Fibroblast of lung (primary cell): ENCODE measurements at regions not wholly inside any gene's neighbourhood (a gene's known extent, or its start where the extent isn't known, plus 50 kb on each side); places are given as distances from the start of the nearest gene placed in this dataset.
A peak's percentile ranks its signal among the peaks of the same experiment; 100 is the strongest.

Source experiments
- DNase-seq, 2 donors: peaks; one replicate each; pipeline versions ENCODE4 v3.0.0 to v3.0.0-alpha.2; 2010; ENCODE audit warnings: low read depth in 2 of 2
- H2AFZ ChIP-seq: 2 replicates; pipeline ENCODE4 v1.5.1; 2012; ENCODE audit warnings: low read length, control low read depth, inconsistent platforms
- H3K27ac ChIP-seq: 2 replicates; pipeline ENCODE4 v1.5.1; 2011; ENCODE audit warnings: low read length, control low read depth; ENCODE audit not compliant: insufficient read depth
- H3K27me3 ChIP-seq: 2 replicates; pipeline ENCODE4 v1.5.1; 2011; ENCODE audit warnings: mild to moderate bottlenecking, low read length; ENCODE audit not compliant: control insufficient read depth, insufficient read depth
- H3K36me3 ChIP-seq: 2 replicates; pipeline ENCODE4 v1.5.1; 2011; ENCODE audit warnings: low read length; ENCODE audit not compliant: control insufficient read depth, insufficient read depth
- H3K4me1 ChIP-seq: 2 replicates; pipeline ENCODE4 v1.5.1; 2011; ENCODE audit warnings: low read length; ENCODE audit not compliant: control insufficient read depth, insufficient read depth; ENCODE audit errors: extremely low read depth
- H3K4me2 ChIP-seq: 2 replicates; pipeline ENCODE4 v1.5.1; 2011; ENCODE audit warnings: low read length, control low read depth; ENCODE audit not compliant: insufficient read depth; ENCODE audit errors: extremely low read depth
- H3K4me3 ChIP-seq, 4 experiments: fragments of 200-600 bp in 1 of 4; sonication (generic) in 1 of 4; replicated peaks in 1 of 4; 2 replicates each; pipeline ENCODE4 v1.5.1; 2011 to 2016; ENCODE audit warnings: low read length in 4 of 4, low read depth in 3 of 4, mild to moderate bottlenecking in 3 of 4, control low read depth in 2 of 4, inconsistent platforms in 1 of 4, mixed read lengths in 1 of 4; ENCODE audit not compliant: insufficient read depth in 1 of 4; ENCODE audit errors: control extremely low read depth in 1 of 4
- H3K79me2 ChIP-seq: 2 replicates; pipeline ENCODE4 v1.5.1; 2012; ENCODE audit warnings: mild to moderate bottlenecking, low read length, inconsistent platforms; ENCODE audit not compliant: control insufficient read depth, insufficient read depth
- H3K9ac ChIP-seq: 2 replicates; pipeline ENCODE4 v1.5.1; 2011; ENCODE audit warnings: mild to moderate bottlenecking, low read length, control low read depth; ENCODE audit not compliant: insufficient read depth
- H3K9me3 ChIP-seq: 2 replicates; pipeline ENCODE4 v1.5.1; 2012; ENCODE audit warnings: low read depth, low read length; ENCODE audit not compliant: control insufficient read depth, insufficient read depth
- H4K20me1 ChIP-seq: 2 replicates; pipeline ENCODE4 v1.5.1; 2011; ENCODE audit warnings: low read length; ENCODE audit not compliant: control insufficient read depth, insufficient read depth; ENCODE audit errors: extremely low read depth
- EZH2 ChIP-seq: IDR thresholded peaks from 2 replicates; pipeline ENCODE4 v1.5.1; 2012; ENCODE audit warnings: low read length, control low read depth, mild to moderate bottlenecking; ENCODE audit errors: missing control alignments
- TF ChIP-seq, protein P1 (sequence below), 2 donors: IDR thresholded peaks in 1 of 2; conservative IDR thresholded peaks in 1 of 2; 1 replicate in 1 of 2; 2 replicates in 1 of 2; pipeline ENCODE4 v1.5.1; 2011 to 2012; ENCODE audit warnings: low read length in 2 of 2, control low read depth in 1 of 2, inconsistent platforms in 1 of 2, low read depth in 1 of 2, mild to moderate bottlenecking in 1 of 2

DNA sequence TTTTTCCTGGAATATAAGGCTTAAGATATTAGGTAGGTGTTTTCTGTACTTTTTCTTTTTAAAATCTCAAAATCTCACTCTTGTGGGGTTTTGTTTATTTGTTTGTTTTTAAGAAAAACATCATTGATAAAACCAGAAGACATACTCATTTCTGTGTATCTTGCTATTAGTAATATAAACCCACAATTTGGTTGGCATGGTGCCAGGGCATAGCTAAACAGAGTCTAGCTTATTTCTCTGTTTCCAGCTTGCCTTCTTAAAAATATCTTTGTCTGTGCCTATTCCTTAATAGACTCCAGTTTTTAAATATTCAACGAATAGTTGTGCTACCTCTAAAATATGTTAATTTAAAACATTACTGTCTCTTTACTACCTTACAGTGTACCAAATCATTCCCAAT, 1121.9 kb upstream of the PCDH20 start:
- H4K20me1 ChIP-seq: no peaks in the 10 kb centered on the region
- no peak overlapping the region for H3K4me2 ChIP-seq
- DNase-seq: peak in 1 of 2 donors; percentile 4
- no peaks in the 10 kb centered on the region for H3K4me1 ChIP-seq
- H3K79me2 ChIP-seq: no peaks in the 10 kb centered on the region
- no peaks in the 10 kb centered on the region for H3K27me3 ChIP-seq
- H3K36me3 ChIP-seq: no peaks in the 10 kb centered on the region
- no peak overlapping the region for H3K9ac ChIP-seq
- TF ChIP-seq, protein P1, sequence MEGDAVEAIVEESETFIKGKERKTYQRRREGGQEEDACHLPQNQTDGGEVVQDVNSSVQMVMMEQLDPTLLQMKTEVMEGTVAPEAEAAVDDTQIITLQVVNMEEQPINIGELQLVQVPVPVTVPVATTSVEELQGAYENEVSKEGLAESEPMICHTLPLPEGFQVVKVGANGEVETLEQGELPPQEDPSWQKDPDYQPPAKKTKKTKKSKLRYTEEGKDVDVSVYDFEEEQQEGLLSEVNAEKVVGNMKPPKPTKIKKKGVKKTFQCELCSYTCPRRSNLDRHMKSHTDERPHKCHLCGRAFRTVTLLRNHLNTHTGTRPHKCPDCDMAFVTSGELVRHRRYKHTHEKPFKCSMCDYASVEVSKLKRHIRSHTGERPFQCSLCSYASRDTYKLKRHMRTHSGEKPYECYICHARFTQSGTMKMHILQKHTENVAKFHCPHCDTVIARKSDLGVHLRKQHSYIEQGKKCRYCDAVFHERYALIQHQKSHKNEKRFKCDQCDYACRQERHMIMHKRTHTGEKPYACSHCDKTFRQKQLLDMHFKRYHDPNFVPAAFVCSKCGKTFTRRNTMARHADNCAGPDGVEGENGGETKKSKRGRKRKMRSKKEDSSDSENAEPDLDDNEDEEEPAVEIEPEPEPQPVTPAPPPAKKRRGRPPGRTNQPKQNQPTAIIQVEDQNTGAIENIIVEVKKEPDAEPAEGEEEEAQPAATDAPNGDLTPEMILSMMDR (conservative IDR thresholded peaks at IDR 0.05 in 1 of 2, IDR thresholded peaks at IDR 0.05 in 1 of 2; ENCODE audit: low read depth in 1 of 2, low read length in 2 of 2): no peak
- no peak for TF ChIP-seq EZH2
- no peak overlapping the region for H2AFZ ChIP-seq
- H3K27ac ChIP-seq: no peak overlapping the region
- H3K9me3 ChIP-seq: no peaks in the 10 kb centered on the region
- H3K4me3 ChIP-seq: no peak overlapping the region

DNA sequence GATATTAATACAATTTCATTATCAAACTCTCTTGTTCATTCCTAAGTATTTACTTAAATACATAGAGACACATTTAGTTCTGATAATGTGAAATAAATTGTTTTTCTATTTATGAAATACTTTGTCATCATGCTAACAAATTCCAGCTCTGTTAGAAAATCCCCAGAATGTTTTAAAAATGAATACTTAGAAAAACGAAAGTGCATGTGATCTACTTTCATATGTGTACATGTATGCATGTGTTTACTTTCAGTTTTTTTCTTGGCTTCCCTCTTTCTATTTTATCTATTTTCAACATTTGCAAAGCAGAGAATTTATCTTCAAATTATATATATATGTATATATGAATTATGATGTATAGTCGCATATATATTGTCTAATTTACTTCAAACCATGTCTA, 1110.0 kb upstream of the PCDH20 start:
- TF ChIP-seq EZH2: no peak
- TF ChIP-seq, protein P1 (conservative IDR thresholded peaks at IDR 0.05 in 1 of 2, IDR thresholded peaks at IDR 0.05 in 1 of 2; ENCODE audit: low read depth in 1 of 2, low read length in 2 of 2): no peak
- no peak overlapping the region for H3K4me2 ChIP-seq
- H3K27ac ChIP-seq: no peak overlapping the region
- H2AFZ ChIP-seq: no peak overlapping the region
- H4K20me1 ChIP-seq: no peaks in the 10 kb centered on the region
- H3K36me3 ChIP-seq: no peaks in the 10 kb centered on the region
- H3K9ac ChIP-seq: no peak overlapping the region
- DNase-seq: no peak
- no peaks in the 10 kb centered on the region for H3K9me3 ChIP-seq
- no peaks in the 10 kb centered on the region for H3K27me3 ChIP-seq
- H3K4me3 ChIP-seq: no peak overlapping the region
- H3K79me2 ChIP-seq: no peaks in the 10 kb centered on the region
- H3K4me1 ChIP-seq: no peaks in the 10 kb centered on the region

DNA sequence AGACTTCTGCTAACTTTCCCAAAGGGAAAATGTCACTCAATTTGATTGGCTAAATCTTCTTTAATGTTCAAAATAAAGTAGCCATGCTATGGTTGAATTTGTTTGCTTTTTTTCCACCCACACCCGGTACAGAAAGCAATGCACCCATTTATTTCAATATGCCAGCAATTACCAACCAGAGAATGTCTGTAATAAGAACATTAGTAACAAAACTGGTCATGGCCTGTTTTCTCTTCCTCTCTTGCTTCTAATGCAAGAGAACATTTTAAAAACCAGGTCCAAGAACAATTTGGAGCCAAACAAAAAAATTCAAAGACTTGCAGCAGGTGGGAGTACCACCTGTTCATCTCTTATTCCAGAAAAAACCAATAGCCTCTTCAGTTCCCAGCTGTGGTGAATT, 1108.8 kb upstream of the PCDH20 start:
- no peaks in the 10 kb centered on the region for H3K27me3 ChIP-seq
- H3K9ac ChIP-seq: no peak overlapping the region
- DNase-seq: no peak
- no peaks in the 10 kb centered on the region for H3K36me3 ChIP-seq
- no peaks in the 10 kb centered on the region for H3K79me2 ChIP-seq
- H3K4me1 ChIP-seq: no peaks in the 10 kb centered on the region
- no peak overlapping the region for H2AFZ ChIP-seq
- TF ChIP-seq, protein P1 (conservative IDR thresholded peaks at IDR 0.05 in 1 of 2, IDR thresholded peaks at IDR 0.05 in 1 of 2; ENCODE audit: low read depth in 1 of 2, low read length in 2 of 2): no peak
- TF ChIP-seq EZH2: no peak
- no peaks in the 10 kb centered on the region for H3K9me3 ChIP-seq
- no peak overlapping the region for H3K27ac ChIP-seq
- H3K4me2 ChIP-seq: no peak overlapping the region
- no peaks in the 10 kb centered on the region for H4K20me1 ChIP-seq
- H3K4me3 ChIP-seq: no peak overlapping the region
